ENCODE measurements at regions not wholly inside any gene's neighbourhood (a gene's known extent, or its start where the extent isn't known, plus 50 kb on each side); places are given as distances from the start of the nearest gene placed in this dataset.

- no peak for DNase-seq
Observed at GRCh38 chr6:103255132-103255531, 1604.6 kb downstream of the HACE1 start.

- peak in 1 of 3 experiments; percentile 25 for DNase-seq
Observed at GRCh38 chr6:103236923-103237322, 1622.8 kb downstream of the HACE1 start.

- DNase-seq: no peak
Observed at GRCh38 chr6:103231181-103231580, 1628.5 kb downstream of the HACE1 start.

GRCh38 chr6:103215847-103216246, 1643.9 kb downstream of the HACE1 start:
- DNase-seq: no peak

GRCh38 chr6:103210686-103211085, 1649.0 kb downstream of the HACE1 start:
- no peak for DNase-seq

GRCh38 chr6:103198386-103198785, 1661.3 kb downstream of the HACE1 start:
- DNase-seq: no peak

- DNase-seq: no peak
Observed at GRCh38 chr6:103193413-103193812, 1666.3 kb downstream of the HACE1 start.

GRCh38 chr6:103191391-103192093, 1668.2 kb downstream of the HACE1 start:
- DNase-seq: no peak

- DNase-seq: no peak
Observed at GRCh38 chr6:103184776-103185175, 1674.9 kb downstream of the HACE1 start.

GRCh38 chr6:103183831-103184411, 1675.8 kb downstream of the HACE1 start:
- DNase-seq: no peak

- DNase-seq: no peak
Observed at GRCh38 chr6:103178193-103178592, 1681.5 kb downstream of the HACE1 start.

- peak in 1 of 3 experiments; percentile 11 for DNase-seq
Observed at GRCh38 chr6:103177791-103178190, 1681.9 kb downstream of the HACE1 start.

- DNase-seq: no peak
Observed at GRCh38 chr6:103175056-103175455, 1684.7 kb downstream of the HACE1 start.

GRCh38 chr6:103167345-103168071, 1692.2 kb downstream of the HACE1 start:
- no peak for DNase-seq

GRCh38 chr6:103154779-103155572, 1704.7 kb downstream of the HACE1 start:
- no peak for DNase-seq

- DNase-seq: no peak
Observed at GRCh38 chr6:103153016-103153415, 1706.7 kb downstream of the HACE1 start.

- DNase-seq: no peak
Observed at GRCh38 chr6:103142902-103143301, 1716.8 kb downstream of the HACE1 start.

- no peak for DNase-seq
Observed at GRCh38 chr6:103140308-103141027, 1719.3 kb downstream of the HACE1 start.

- no peak for DNase-seq
Observed at GRCh38 chr6:103139377-103139776, 1720.3 kb downstream of the HACE1 start.

GRCh38 chr6:103124471-103124870, 1731.0 kb downstream of the GRIK2 start:
- DNase-seq: no peak

GRCh38 chr6:103122766-103123601, 1729.5 kb downstream of the GRIK2 start:
- DNase-seq: peak; percentile 40 to 74 (median 46)

- no peak for DNase-seq
Observed at GRCh38 chr6:103119056-103119455, 1725.5 kb downstream of the GRIK2 start.

Data from NCI-H1417 (cell line).